ENCODE measurements at regions not wholly inside any gene's neighbourhood (a gene's known extent, or its start where the extent isn't known, plus 50 kb on each side); places are given as distances from the start of the nearest gene placed in this dataset.

GRCh38 chr6:92979281-92979680 is 440.1 kb downstream of the EPHA7 start:
- DNase-seq, result no peak
- H3K79me2 ChIP-seq (ENCODE audit: low read length), result no peaks in the 10 kb centered on the region
- no peaks in the 10 kb centered on the region for H3K9me2 ChIP-seq (replicated peaks; ENCODE audit: insufficient read depth, low read length)
- H3K4me2 ChIP-seq (ENCODE audit: low read depth, low read length), result no peak overlapping the region
- no peak overlapping the region for H3K9ac ChIP-seq (ENCODE audit: low read length)
- no peak overlapping the region for H2AFZ ChIP-seq (ENCODE audit: low read length)
- no peaks in the 10 kb centered on the region for H3K36me3 ChIP-seq (replicated peaks; ENCODE audit: insufficient read depth, low read length)
- TF ChIP-seq EZH2phosphoT487 (IDR thresholded peaks at IDR 0.05; ENCODE audit: low read length) (no peak), CTCF (IDR thresholded peaks at IDR 0.05; ENCODE audit: low read length) (no peak), EZH2 (optimal IDR thresholded peaks at IDR 0.05; ENCODE audit: low read depth, low read length) (no peak)
- no peak overlapping the region for H3K27ac ChIP-seq (ENCODE audit: low read length)
- H3F3A ChIP-seq (ENCODE audit: insufficient read depth, low read length), result no peaks in the 10 kb centered on the region
- H3K4me3 ChIP-seq (ENCODE audit: low read length), result no peak overlapping the region
- H3K4me1 ChIP-seq (ENCODE audit: low read length), result no peaks in the 10 kb centered on the region
- H3K27me3 ChIP-seq (replicated peaks; ENCODE audit: insufficient read depth, low read length), result no peaks in the 10 kb centered on the region
- no peaks in the 10 kb centered on the region for H4K20me1 ChIP-seq (ENCODE audit: insufficient read depth, low read length)
- no peaks in the 10 kb centered on the region for H3K9me3 ChIP-seq (replicated peaks; ENCODE audit: insufficient read depth, low read length)

- Histone ChIP-seq H3K4me3 (ENCODE audit: low read length) (no peak overlapping the region), H2AFZ (ENCODE audit: low read length) (no peak overlapping the region), H3K36me3 (replicated peaks; ENCODE audit: insufficient read depth, low read length) (no peaks in the 10 kb centered on the region), H3F3A (ENCODE audit: insufficient read depth, low read length) (no peaks in the 10 kb centered on the region), H4K20me1 (ENCODE audit: insufficient read depth, low read length) (no peaks in the 10 kb centered on the region), H3K9ac (ENCODE audit: low read length) (no peak overlapping the region), H3K27me3 (replicated peaks; ENCODE audit: insufficient read depth, low read length) (no peaks in the 10 kb centered on the region), H3K4me1 (ENCODE audit: low read length) (no peaks in the 10 kb centered on the region), H3K9me3 (replicated peaks; ENCODE audit: insufficient read depth, low read length) (no peaks in the 10 kb centered on the region), H3K27ac (ENCODE audit: low read length) (no peak overlapping the region), H3K4me2 (ENCODE audit: low read depth, low read length) (no peak overlapping the region), H3K79me2 (ENCODE audit: low read length) (no peaks in the 10 kb centered on the region), H3K9me2 (replicated peaks; ENCODE audit: insufficient read depth, low read length) (no peaks in the 10 kb centered on the region)
- TF ChIP-seq EZH2phosphoT487 (IDR thresholded peaks at IDR 0.05; ENCODE audit: low read length) (no peak), EZH2 (optimal IDR thresholded peaks at IDR 0.05; ENCODE audit: low read depth, low read length) (no peak), CTCF (IDR thresholded peaks at IDR 0.05; ENCODE audit: low read length) (no peak)
- no peak for DNase-seq
These were observed 442.3 kb downstream of the EPHA7 start for GRCh38 chr6:92977018-92977417.

- Histone ChIP-seq H4K20me1 (ENCODE audit: insufficient read depth, low read length) (no peaks in the 10 kb centered on the region), H3K79me2 (ENCODE audit: low read length) (no peaks in the 10 kb centered on the region), H3F3A (ENCODE audit: insufficient read depth, low read length) (no peaks in the 10 kb centered on the region), H3K4me1 (ENCODE audit: low read length) (no peaks in the 10 kb centered on the region), H3K27me3 (replicated peaks; ENCODE audit: insufficient read depth, low read length) (no peaks in the 10 kb centered on the region), H3K9me2 (replicated peaks; ENCODE audit: insufficient read depth, low read length) (no peaks in the 10 kb centered on the region), H3K9me3 (replicated peaks; ENCODE audit: insufficient read depth, low read length) (no peaks in the 10 kb centered on the region), H3K27ac (ENCODE audit: low read length) (no peak overlapping the region), H3K4me2 (ENCODE audit: low read depth, low read length) (no peak overlapping the region), H2AFZ (ENCODE audit: low read length) (no peak overlapping the region), H3K4me3 (ENCODE audit: low read length) (no peak overlapping the region), H3K36me3 (replicated peaks; ENCODE audit: insufficient read depth, low read length) (no peaks in the 10 kb centered on the region), H3K9ac (ENCODE audit: low read length) (no peak overlapping the region)
- DNase-seq, result no peak
- TF ChIP-seq EZH2phosphoT487 (IDR thresholded peaks at IDR 0.05; ENCODE audit: low read length) (no peak), EZH2 (optimal IDR thresholded peaks at IDR 0.05; ENCODE audit: low read depth, low read length) (no peak), CTCF (IDR thresholded peaks at IDR 0.05; ENCODE audit: low read length) (no peak)
These were observed 452.0 kb downstream of the EPHA7 start for GRCh38 chr6:92967362-92967761.

Measured in MM.1S (cell line).